Loucy (cell line): ENCODE measurements at regions not wholly inside any gene's neighbourhood (a gene's known extent, or its start where the extent isn't known, plus 50 kb on each side); places are given as distances from the start of the nearest gene placed in this dataset.

ENCODE experiments used
- CTCF ChIP-seq: fragments of 200-600 bp; sonication (generic); conservative IDR thresholded peaks from 2 replicates; pipeline ENCODE4 v1.5.1; 2014; ENCODE audit warnings: mild to moderate bottlenecking, antibody characterized with exemption, low read length
- EZH2phosphoT487 ChIP-seq: fragments of 200-600 bp; IDR thresholded peaks from 2 replicates; pipeline ENCODE4 v1.6.1; 2018; ENCODE audit warnings: antibody characterized with exemption, mild to moderate bottlenecking, moderate library complexity, borderline replicate concordance

DNA sequence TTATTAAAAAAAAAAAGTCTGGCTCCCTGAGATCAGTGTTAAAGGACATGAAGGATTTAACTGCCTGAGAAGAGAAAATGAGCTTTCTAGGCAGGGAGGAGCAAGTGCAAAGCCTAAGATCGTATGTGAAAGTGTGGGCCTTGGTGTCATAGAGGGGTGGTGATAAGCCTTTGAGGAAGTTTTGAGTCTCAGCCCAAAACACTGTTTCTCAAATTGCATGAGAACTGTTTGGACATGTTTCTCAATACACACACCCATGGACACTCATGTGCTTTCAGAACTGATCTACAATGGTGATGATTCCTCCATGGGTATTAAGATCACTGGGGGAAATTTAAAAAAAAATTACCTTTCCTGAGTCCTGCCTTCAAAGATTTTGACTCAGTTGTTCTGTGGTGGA, 336.7 kb upstream of the RND3 start:
- no peak for TF ChIP-seq CTCF
- TF ChIP-seq EZH2phosphoT487 = no peak
